CD4-positive, alpha-beta T cell (primary cell): ENCODE measurements at regions not wholly inside any gene's neighbourhood (a gene's known extent, or its start where the extent isn't known, plus 50 kb on each side); places are given as distances from the start of the nearest gene placed in this dataset.

Source experiments
- ATAC-seq: fragments of 200-7000 bp; cut with Tn5 transposase; one replicate; pipeline ENCODE4 v1.10.0; 2022; ENCODE audit warnings: mild to moderate bottlenecking; ENCODE audit not compliant: poor library complexity
- CTCF ChIA-PET: fragments of 350-600 bp; sonication (Branson Sonifier 250); formaldehyde crosslinking; loops from one replicate; lab custom pipeline; 2021; ENCODE audit warnings: antibody characterized with exemption, inconsistent platforms; lab: Charles Lee
- POLR2A ChIA-PET: fragments of 350-600 bp; sonication (Branson Sonifier 250); formaldehyde crosslinking; loops from one replicate; lab custom pipeline; 2021; ENCODE audit warnings: antibody characterized with exemption, inconsistent platforms; lab: Charles Lee
- DNase-seq, 14 experiments: peaks; one replicate each; pipeline ENCODE4 v3.0.0-alpha.2; 2013 to 2020; ENCODE audit warnings: mixed read lengths in 2 of 14
- H3K27ac ChIP-seq, 2 donors: one replicate each; pipeline versions ENCODE4 v1.5.1 to v1.7.0; 2013; ENCODE audit warnings: low read length in 2 of 2, low read depth in 1 of 2, mild to moderate bottlenecking in 1 of 2
- H3K27me3 ChIP-seq, 2 experiments: 1 replicate in 1 of 2; 2 replicates in 1 of 2; pipeline versions ENCODE4 v1.6.1 to v1.7.0; 2013; ENCODE audit warnings: low read length in 2 of 2, control low read depth in 1 of 2, mild to moderate bottlenecking in 1 of 2, moderate library complexity in 1 of 2; ENCODE audit not compliant: insufficient read depth in 2 of 2, control insufficient read depth in 1 of 2
- H3K36me3 ChIP-seq: one replicate; pipeline ENCODE4 v1.6.1; 2013; ENCODE audit warnings: low read length, control low read depth; ENCODE audit not compliant: insufficient read depth
- H3K4me1 ChIP-seq: one replicate; pipeline ENCODE4 v1.6.1; 2013; ENCODE audit warnings: low read length, control low read depth; ENCODE audit not compliant: insufficient read depth
- H3K4me3 ChIP-seq: one replicate; pipeline ENCODE4 v1.5.1; 2013; ENCODE audit warnings: mild to moderate bottlenecking, low read length, moderate library complexity
- H3K9me3 ChIP-seq, 2 experiments: 1 replicate in 1 of 2; 2 replicates in 1 of 2; pipeline versions ENCODE4 v1.6.1 to v1.7.0; 2013; ENCODE audit warnings: low read length in 2 of 2, mild to moderate bottlenecking in 2 of 2, control low read depth in 1 of 2, moderate library complexity in 1 of 2; ENCODE audit not compliant: control insufficient read depth in 1 of 2, insufficient read depth in 1 of 2
- H3K27ac Mint-ChIP-seq: one replicate; pipeline ENCODE4 v1.8.0; 2020; ENCODE audit warnings: mixed read lengths
- H3K27me3 Mint-ChIP-seq: one replicate; pipeline ENCODE4 v1.8.0; 2021; ENCODE audit warnings: mixed read lengths
- H3K36me3 Mint-ChIP-seq: one replicate; pipeline ENCODE4 v1.8.0; 2021; ENCODE audit warnings: low read depth, mixed read lengths
- H3K4me1 Mint-ChIP-seq: one replicate; pipeline ENCODE4 v1.8.0; 2021; ENCODE audit warnings: low read depth, mixed read lengths
- H3K4me3 Mint-ChIP-seq: one replicate; pipeline ENCODE4 v1.8.0; 2020; ENCODE audit warnings: mild to moderate bottlenecking, mixed read lengths
- H3K9me3 Mint-ChIP-seq: one replicate; pipeline ENCODE4 v1.8.0; 2020; ENCODE audit warnings: mixed read lengths
- intact Hi-C, 2 experiments: fragments of 100-400 bp; cut with DNase I in 1 of 2; cut with micrococcal nuclease in 1 of 2; formaldehyde crosslinking; loops; one replicate each; pipeline versions ENCODE4 v1.15.1 to v1.9.0; 2023 to 2025; cut with DNase I, micrococcal nuclease
- TF ChIP-seq, protein P1 (sequence below): fragments of 200-600 bp; IDR thresholded peaks from one replicate; pipeline ENCODE4 v1.8.0; 2022; ENCODE audit warnings: antibody characterized with exemption, mild to moderate bottlenecking

DNA sequence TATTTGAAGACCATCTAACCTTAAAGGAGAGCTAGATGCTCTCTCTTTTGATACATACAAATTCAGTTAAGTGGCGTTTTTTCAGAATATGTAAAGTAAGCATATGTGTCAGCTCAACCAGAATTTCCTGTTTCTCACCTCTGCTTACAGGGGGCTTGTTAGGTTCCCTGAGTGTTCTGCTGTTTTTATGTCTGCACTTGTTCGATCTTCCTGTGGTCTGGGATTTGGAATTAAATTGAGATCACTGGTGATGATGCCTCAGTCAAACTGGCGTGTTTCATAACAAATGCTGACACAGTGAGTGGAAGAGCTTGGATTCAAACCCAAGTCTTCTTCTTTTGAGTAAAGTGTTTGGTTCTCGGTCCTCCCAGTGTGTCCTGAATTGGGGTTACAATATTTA, 348.3 kb upstream of the AKR1E2 start:
- TF ChIP-seq, protein P1, sequence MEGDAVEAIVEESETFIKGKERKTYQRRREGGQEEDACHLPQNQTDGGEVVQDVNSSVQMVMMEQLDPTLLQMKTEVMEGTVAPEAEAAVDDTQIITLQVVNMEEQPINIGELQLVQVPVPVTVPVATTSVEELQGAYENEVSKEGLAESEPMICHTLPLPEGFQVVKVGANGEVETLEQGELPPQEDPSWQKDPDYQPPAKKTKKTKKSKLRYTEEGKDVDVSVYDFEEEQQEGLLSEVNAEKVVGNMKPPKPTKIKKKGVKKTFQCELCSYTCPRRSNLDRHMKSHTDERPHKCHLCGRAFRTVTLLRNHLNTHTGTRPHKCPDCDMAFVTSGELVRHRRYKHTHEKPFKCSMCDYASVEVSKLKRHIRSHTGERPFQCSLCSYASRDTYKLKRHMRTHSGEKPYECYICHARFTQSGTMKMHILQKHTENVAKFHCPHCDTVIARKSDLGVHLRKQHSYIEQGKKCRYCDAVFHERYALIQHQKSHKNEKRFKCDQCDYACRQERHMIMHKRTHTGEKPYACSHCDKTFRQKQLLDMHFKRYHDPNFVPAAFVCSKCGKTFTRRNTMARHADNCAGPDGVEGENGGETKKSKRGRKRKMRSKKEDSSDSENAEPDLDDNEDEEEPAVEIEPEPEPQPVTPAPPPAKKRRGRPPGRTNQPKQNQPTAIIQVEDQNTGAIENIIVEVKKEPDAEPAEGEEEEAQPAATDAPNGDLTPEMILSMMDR, result no peak
- H3K9me3 Mint-ChIP-seq, result no peaks in the 10 kb centered on the region
- ATAC-seq (no peak), DNase-seq (no peak)
- Histone ChIP-seq H3K27ac (no peak overlapping the region), H3K27me3 (no peaks in the 10 kb centered on the region), H3K9me3 (no peaks in the 10 kb centered on the region), H3K4me3 (no peak overlapping the region), H3K36me3 (no peaks in the 10 kb centered on the region), H3K4me1 (peaks cover 9% of the 10 kb centered on the region)
- H3K4me3 Mint-ChIP-seq, result no peak overlapping the region
- no peaks in the 10 kb centered on the region for H3K36me3 Mint-ChIP-seq
- POLR2A ChIA-PET, result no interaction called here
- no peaks in the 10 kb centered on the region for H3K4me1 Mint-ChIP-seq
- H3K27me3 Mint-ChIP-seq, result no peaks in the 10 kb centered on the region
- intact Hi-C loops, result no loop called here
- H3K27ac Mint-ChIP-seq, result no peak overlapping the region
- CTCF ChIA-PET, result no interaction called here

DNA sequence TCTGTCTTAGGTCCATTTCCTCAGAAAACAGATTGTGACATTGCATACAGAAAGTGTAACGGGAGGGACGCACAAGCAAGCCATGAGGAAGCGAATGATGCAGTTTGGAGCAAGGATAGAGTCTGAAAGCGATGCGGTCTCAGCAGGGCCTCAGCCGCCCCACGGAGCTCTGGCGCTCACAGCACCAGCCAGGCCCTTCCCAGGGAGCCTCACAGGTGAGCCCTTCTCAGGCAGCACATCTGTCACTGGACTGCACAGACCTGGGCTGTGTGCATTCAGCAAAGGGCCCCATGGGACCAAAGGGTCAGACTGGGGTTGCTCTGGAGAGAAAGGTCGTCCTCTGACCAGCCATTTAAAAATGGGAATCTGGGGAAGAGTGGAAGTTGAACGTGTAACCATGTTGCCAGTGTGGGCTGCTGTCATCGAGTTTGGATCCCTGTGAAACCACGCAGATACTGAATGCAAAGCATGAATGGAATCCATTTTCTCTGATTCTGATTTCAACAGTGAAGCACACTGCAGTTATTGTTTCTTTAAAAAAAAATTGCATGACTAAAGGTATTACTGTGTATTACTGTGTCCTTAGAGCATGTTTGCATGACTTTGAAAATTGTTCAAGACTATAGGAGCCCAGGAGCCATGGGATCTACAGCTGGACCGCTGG, 350.0 kb upstream of the AKR1E2 start:
- TF ChIP-seq, protein P1, result no peak
- no peaks in the 10 kb centered on the region for H3K9me3 Mint-ChIP-seq
- Histone ChIP-seq H3K27me3 (no peaks in the 10 kb centered on the region), H3K4me3 (no peak overlapping the region), H3K36me3 (no peaks in the 10 kb centered on the region), H3K9me3 (no peaks in the 10 kb centered on the region), H3K27ac (no peak overlapping the region), H3K4me1 (peaks cover 9% of the 10 kb centered on the region)
- H3K4me1 Mint-ChIP-seq, result no peaks in the 10 kb centered on the region
- H3K27me3 Mint-ChIP-seq, result peaks cover 4% of the 10 kb centered on the region
- DNase-seq, result no peak
- no peak overlapping the region for H3K4me3 Mint-ChIP-seq
- H3K27ac Mint-ChIP-seq, result no peak overlapping the region
- ATAC-seq, result no peak
- ChIA-PET POLR2A (no interaction called here), CTCF (no interaction called here)
- no peaks in the 10 kb centered on the region for H3K36me3 Mint-ChIP-seq
- intact Hi-C loops, result no loop called here

DNA sequence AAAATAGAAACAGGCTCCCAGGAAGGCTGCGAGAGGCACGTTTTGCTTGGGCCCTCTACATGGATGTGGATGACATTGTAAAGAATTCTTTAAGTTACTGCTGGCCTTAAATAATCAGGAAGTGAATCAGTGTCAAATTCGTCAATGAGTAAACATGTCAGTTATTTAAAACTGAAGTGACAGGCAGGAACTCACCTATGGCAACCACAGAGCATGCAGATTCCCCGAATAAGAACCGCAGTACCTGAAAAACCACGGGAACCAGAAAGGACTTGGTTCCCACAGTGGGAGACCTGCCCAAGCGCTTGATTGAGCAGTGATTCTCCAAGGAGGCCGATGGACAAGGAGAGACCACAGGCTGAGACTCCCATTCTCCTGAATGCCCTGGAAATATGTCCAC, 351.2 kb upstream of the AKR1E2 start:
- TF ChIP-seq, protein P1, result no peak
- H3K27me3 Mint-ChIP-seq, result peaks cover 10% of the 10 kb centered on the region
- no peaks in the 10 kb centered on the region for H3K36me3 Mint-ChIP-seq
- Histone ChIP-seq H3K4me3 (no peak overlapping the region), H3K36me3 (no peaks in the 10 kb centered on the region), H3K27me3 (no peaks in the 10 kb centered on the region), H3K9me3 (no peaks in the 10 kb centered on the region), H3K27ac (no peak overlapping the region), H3K4me1 (peaks cover 9% of the 10 kb centered on the region)
- no peaks in the 10 kb centered on the region for H3K9me3 Mint-ChIP-seq
- ATAC-seq (no peak), DNase-seq (no peak)
- POLR2A ChIA-PET, result no interaction called here
- H3K27ac Mint-ChIP-seq, result no peak overlapping the region
- intact Hi-C loops, result no loop called here
- H3K4me3 Mint-ChIP-seq, result no peak overlapping the region
- CTCF ChIA-PET, result no interaction called here
- no peaks in the 10 kb centered on the region for H3K4me1 Mint-ChIP-seq
